A549 (cell line): ENCODE measurements at regions not wholly inside any gene's neighbourhood (a gene's known extent, or its start where the extent isn't known, plus 50 kb on each side); places are given as distances from the start of the nearest gene placed in this dataset.

Experiments used
- ATAC-seq, 2 experiments: fragments of 200-7000 bp in 1 of 2; fragments of >200 bp in 1 of 2; cut with Nextera tagmentation in 1 of 2; cut with Tn5 transposase in 1 of 2; 3 replicates each; pipeline versions ENCODE4 v1.8.0 to v1.9.1; 2018 to 2020; ENCODE audit warnings: mild to moderate bottlenecking in 1 of 2, moderate library complexity in 1 of 2
- CTCF ChIA-PET: fragments of 300-600 bp; sonication (Branson Sonifier 250); formaldehyde crosslinking; extraction: SDS; loops from one replicate; lab custom pipeline; 2021; ENCODE audit warnings: antibody characterized with exemption, inconsistent platforms; lab: Yijun Ruan, JAX
- POLR2A ChIA-PET: fragments of 350-600 bp; formaldehyde crosslinking; extraction: SDS; loops from one replicate; lab custom pipeline; 2021; ENCODE audit warnings: antibody characterized with exemption, inconsistent platforms; lab: Yijun Ruan, JAX
- DNase-seq, 2 experiments: peaks; one replicate each; pipeline versions ENCODE4 v3.0.0 to v3.0.0-alpha.2; 2011 to 2016; ENCODE audit warnings: low read depth in 1 of 2, low spot score in 1 of 2
- FAIRE-seq: peaks from 2 replicates; lab custom pipeline; 2011; peaks lifted over from hg19 to GRCh38; lab: Jason Lieb, UNC
- H3K27ac ChIP-seq, 2 experiments: fragments of >200 bp; sonication (Bioruptor Twin); formaldehyde crosslinking; 3 replicates each; pipeline ENCODE4 v1.5.1; 2016 to 2017
- H3K4me1 ChIP-seq: fragments of >200 bp; sonication (Bioruptor Twin); formaldehyde crosslinking; 3 replicates; pipeline ENCODE4 v1.6.1; 2016
- H3K4me2 ChIP-seq: fragments of >200 bp; sonication (Bioruptor Twin); formaldehyde crosslinking; 3 replicates; pipeline ENCODE4 v1.6.1; 2016
- H3K4me3 ChIP-seq: fragments of >200 bp; sonication (Bioruptor Twin); formaldehyde crosslinking; 3 replicates; pipeline ENCODE4 v1.5.1; 2016
- H3K9me3 ChIP-seq: fragments of >200 bp; sonication (Bioruptor Twin); formaldehyde crosslinking; 3 replicates; pipeline ENCODE4 v1.6.1; 2016
- CBX2 ChIP-seq: fragments of 200-600 bp; sonication (generic); IDR thresholded peaks from 2 replicates; pipeline ENCODE4 v1.6.1; 2016; ENCODE audit warnings: low read depth, mild to moderate bottlenecking, borderline replicate concordance
- CHD4 ChIP-seq: fragments of 200-600 bp; sonication (generic); IDR thresholded peaks from 2 replicates; pipeline ENCODE4 v1.6.1; 2016; ENCODE audit warnings: antibody characterized with exemption, mild to moderate bottlenecking, borderline replicate concordance
- EHF ChIP-seq: fragments of 250-450 bp; sonication (Bioruptor Pico); IDR thresholded peaks from 2 replicates; pipeline ENCODE4 v1.5.0; 2020; ENCODE audit warnings: mild to moderate bottlenecking
- FOXS1 ChIP-seq: fragments of 250-450 bp; sonication (Bioruptor Pico); IDR thresholded peaks from 2 replicates; pipeline ENCODE4 v1.5.0; 2020; ENCODE audit warnings: mild to moderate bottlenecking, moderate library complexity
- HOXA7 ChIP-seq: fragments of 250-450 bp; sonication (Bioruptor Pico); IDR thresholded peaks from 2 replicates; pipeline ENCODE4 v1.5.0; 2020; ENCODE audit warnings: mild to moderate bottlenecking, moderate library complexity
- HOXB13 ChIP-seq: fragments of 250-450 bp; sonication (Bioruptor Pico); IDR thresholded peaks from 2 replicates; pipeline ENCODE4 v1.5.0; 2020; ENCODE audit warnings: low read depth, mild to moderate bottlenecking, moderate library complexity
- JUN ChIP-seq, 2 experiments: fragments of >200 bp; sonication (Bioruptor Twin); formaldehyde crosslinking; IDR thresholded peaks; 2 replicates in 1 of 2; 3 replicates in 1 of 2; pipeline ENCODE4 v1.6.1; 2016 to 2017
- KDM1A ChIP-seq: fragments of 200-600 bp; sonication (generic); IDR thresholded peaks from 2 replicates; pipeline ENCODE4 v1.6.1; 2016; ENCODE audit warnings: low read depth, mild to moderate bottlenecking
- KDM5A ChIP-seq: fragments of 200-600 bp; sonication (generic); IDR thresholded peaks from 2 replicates; pipeline ENCODE4 v1.6.1; 2016; ENCODE audit warnings: antibody characterized with exemption, mild to moderate bottlenecking
- MAZ ChIP-seq: fragments of 150-350 bp; IDR thresholded peaks from 2 replicates; pipeline ENCODE4 v1.6.1; 2014; ENCODE audit warnings: antibody characterized with exemption, low read depth, low read length, borderline replicate concordance
- MYC ChIP-seq: IDR thresholded peaks from 2 replicates; pipeline ENCODE4 v1.6.1; 2012; ENCODE audit warnings: mild to moderate bottlenecking, inconsistent platforms, low read length, improper control_type of control experiment, borderline replicate concordance
- NPAS2 ChIP-seq: fragments of 250-450 bp; sonication (Bioruptor Pico); IDR thresholded peaks from 2 replicates; pipeline ENCODE4 v1.8.0; 2022; ENCODE audit warnings: mild to moderate bottlenecking, moderate library complexity, borderline replicate concordance
- POLR2A ChIP-seq: IDR thresholded peaks from 2 replicates; pipeline ENCODE4 v1.6.1; 2012; ENCODE audit warnings: mild to moderate bottlenecking, low read length
- POLR2AphosphoS2 ChIP-seq: conservative IDR thresholded peaks from 2 replicates; pipeline ENCODE4 v1.6.1; 2012; ENCODE audit warnings: low read length, improper control_type of control experiment, inconsistent platforms
- RARB ChIP-seq: fragments of 250-450 bp; sonication (Bioruptor Pico); IDR thresholded peaks from 2 replicates; pipeline ENCODE4 v1.8.0; 2021; ENCODE audit warnings: mild to moderate bottlenecking, moderate library complexity
- RCOR1 ChIP-seq: fragments of 150-350 bp; IDR thresholded peaks from 2 replicates; pipeline ENCODE4 v1.6.1; 2014; ENCODE audit warnings: antibody characterized with exemption, low read length, low read depth
- ZC3H11A ChIP-seq: fragments of 450-650 bp; IDR thresholded peaks from 2 replicates; pipeline ENCODE4 v1.6.1; 2014; ENCODE audit warnings: antibody characterized with exemption, mild to moderate bottlenecking
- ZFP36 ChIP-seq: fragments of 450-650 bp; IDR thresholded peaks from 2 replicates; pipeline ENCODE4 v1.6.1; 2014; ENCODE audit warnings: borderline replicate concordance; ENCODE audit not compliant: partially characterized antibody
- ZSCAN20 ChIP-seq: fragments of 250-450 bp; sonication (Bioruptor Pico); IDR thresholded peaks from 2 replicates; pipeline ENCODE4 v1.8.0; 2022; ENCODE audit warnings: mild to moderate bottlenecking, moderate library complexity
- WGBS: methylation state at CpG from one replicate; pipeline ENCODE4 v1.1.6; 2017; ENCODE audit errors: missing lambda C conversion rate; 5-methylcytosine and 5-hydroxymethylcytosine counted together
- TF ChIP-seq, protein P1 (sequence below): fragments of 200-600 bp; sonication (generic); IDR thresholded peaks from 2 replicates; pipeline ENCODE4 v1.6.1; 2016; ENCODE audit warnings: antibody characterized with exemption, mild to moderate bottlenecking, moderate library complexity
- TF ChIP-seq, protein P2 (sequence below): IDR thresholded peaks from 2 replicates; pipeline ENCODE4 v1.6.1; 2012

DNA sequence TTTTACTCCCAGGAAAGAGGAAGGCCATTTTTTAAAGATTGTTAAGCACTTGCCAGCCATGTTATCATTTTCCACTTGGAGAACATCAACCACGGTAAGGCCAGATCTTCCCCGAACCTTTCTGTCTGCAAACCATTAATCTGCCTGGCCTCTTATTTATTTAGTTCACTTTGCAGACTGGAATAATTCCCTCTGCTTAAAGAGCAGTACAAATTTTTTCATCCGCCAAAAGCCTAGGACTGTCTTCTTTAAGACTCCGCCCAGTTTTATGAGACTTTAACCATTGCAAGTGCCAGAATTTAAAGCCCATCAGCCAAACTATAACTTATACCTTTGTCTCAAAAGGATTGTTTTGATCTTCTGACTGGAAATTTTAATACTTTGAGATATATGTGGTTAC, 426.3 kb downstream of the KCTD12 start:
- WGBS = 72% methylated on average over 4 of the region's 4 CpGs
- DNase-seq (no peak), ATAC-seq (no peak), FAIRE-seq (no peak)
- CTCF ChIA-PET = no interaction called here
- POLR2A ChIA-PET = no interaction called here
- Histone ChIP-seq H3K9me3 (no peaks in the 10 kb centered on the region), H3K4me1 (no peaks in the 10 kb centered on the region), H3K4me3 (no peak overlapping the region), H3K4me2 (no peak overlapping the region), H3K27ac (no peak overlapping the region)
- TF ChIP-seq JUN (IDR thresholded peaks at IDR 0.05) = no peak
- no peak for TF ChIP-seq ZFP36
- TF ChIP-seq, protein P1, sequence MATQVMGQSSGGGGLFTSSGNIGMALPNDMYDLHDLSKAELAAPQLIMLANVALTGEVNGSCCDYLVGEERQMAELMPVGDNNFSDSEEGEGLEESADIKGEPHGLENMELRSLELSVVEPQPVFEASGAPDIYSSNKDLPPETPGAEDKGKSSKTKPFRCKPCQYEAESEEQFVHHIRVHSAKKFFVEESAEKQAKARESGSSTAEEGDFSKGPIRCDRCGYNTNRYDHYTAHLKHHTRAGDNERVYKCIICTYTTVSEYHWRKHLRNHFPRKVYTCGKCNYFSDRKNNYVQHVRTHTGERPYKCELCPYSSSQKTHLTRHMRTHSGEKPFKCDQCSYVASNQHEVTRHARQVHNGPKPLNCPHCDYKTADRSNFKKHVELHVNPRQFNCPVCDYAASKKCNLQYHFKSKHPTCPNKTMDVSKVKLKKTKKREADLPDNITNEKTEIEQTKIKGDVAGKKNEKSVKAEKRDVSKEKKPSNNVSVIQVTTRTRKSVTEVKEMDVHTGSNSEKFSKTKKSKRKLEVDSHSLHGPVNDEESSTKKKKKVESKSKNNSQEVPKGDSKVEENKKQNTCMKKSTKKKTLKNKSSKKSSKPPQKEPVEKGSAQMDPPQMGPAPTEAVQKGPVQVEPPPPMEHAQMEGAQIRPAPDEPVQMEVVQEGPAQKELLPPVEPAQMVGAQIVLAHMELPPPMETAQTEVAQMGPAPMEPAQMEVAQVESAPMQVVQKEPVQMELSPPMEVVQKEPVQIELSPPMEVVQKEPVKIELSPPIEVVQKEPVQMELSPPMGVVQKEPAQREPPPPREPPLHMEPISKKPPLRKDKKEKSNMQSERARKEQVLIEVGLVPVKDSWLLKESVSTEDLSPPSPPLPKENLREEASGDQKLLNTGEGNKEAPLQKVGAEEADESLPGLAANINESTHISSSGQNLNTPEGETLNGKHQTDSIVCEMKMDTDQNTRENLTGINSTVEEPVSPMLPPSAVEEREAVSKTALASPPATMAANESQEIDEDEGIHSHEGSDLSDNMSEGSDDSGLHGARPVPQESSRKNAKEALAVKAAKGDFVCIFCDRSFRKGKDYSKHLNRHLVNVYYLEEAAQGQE = no peak
- TF ChIP-seq MAZ = no peak
- TF ChIP-seq NPAS2 (CRISPR knock-in tag) = no peak
- TF ChIP-seq, protein P2, sequence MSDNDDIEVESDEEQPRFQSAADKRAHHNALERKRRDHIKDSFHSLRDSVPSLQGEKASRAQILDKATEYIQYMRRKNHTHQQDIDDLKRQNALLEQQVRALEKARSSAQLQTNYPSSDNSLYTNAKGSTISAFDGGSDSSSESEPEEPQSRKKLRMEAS = no peak
- TF ChIP-seq CBX2 = no peak
- no peak for TF ChIP-seq CHD4
- no peak for TF ChIP-seq FOXS1 (CRISPR knock-in tag)
- no peak for TF ChIP-seq POLR2AphosphoS2
- TF ChIP-seq RARB (CRISPR knock-in tag) = no peak
- TF ChIP-seq ZC3H11A = no peak
- TF ChIP-seq HOXB13 (CRISPR knock-in tag) = no peak
- TF ChIP-seq MYC = no peak
- no peak for TF ChIP-seq ZSCAN20
- TF ChIP-seq KDM5A = no peak

DNA sequence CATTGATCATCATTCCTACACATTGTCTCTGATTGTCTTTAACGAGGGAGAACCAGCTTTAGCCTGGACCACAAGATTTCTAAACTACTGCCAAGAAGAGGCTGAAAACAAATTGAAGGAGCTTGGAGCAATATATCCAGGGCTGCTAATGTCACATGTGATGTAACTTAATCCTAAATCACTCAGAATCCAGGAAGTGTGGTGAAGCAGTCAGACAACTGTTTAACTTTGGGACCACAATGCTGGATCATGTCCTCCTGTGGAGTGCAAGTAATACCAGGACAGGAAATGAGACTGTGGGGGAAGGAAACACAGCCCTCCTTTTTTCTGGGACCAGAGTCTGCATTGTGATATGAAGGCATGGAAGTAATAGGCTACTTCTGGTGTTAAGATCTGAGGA, 430.2 kb downstream of the KCTD12 start:
- Histone ChIP-seq H3K9me3 (no peaks in the 10 kb centered on the region; the same call in 2 of the 3 replicates), H3K4me2 (no peak overlapping the region), H3K4me1 (no peaks in the 10 kb centered on the region), H3K27ac (no peak overlapping the region), H3K4me3 (no peak overlapping the region)
- ChIA-PET CTCF (no interaction called here), POLR2A (no interaction called here)
- DNase-seq (no peak), ATAC-seq (no peak), FAIRE-seq (no peak)
- no peak for TF ChIP-seq EHF
- 6% methylated on average over 1 of the region's 1 CpG for WGBS

DNA sequence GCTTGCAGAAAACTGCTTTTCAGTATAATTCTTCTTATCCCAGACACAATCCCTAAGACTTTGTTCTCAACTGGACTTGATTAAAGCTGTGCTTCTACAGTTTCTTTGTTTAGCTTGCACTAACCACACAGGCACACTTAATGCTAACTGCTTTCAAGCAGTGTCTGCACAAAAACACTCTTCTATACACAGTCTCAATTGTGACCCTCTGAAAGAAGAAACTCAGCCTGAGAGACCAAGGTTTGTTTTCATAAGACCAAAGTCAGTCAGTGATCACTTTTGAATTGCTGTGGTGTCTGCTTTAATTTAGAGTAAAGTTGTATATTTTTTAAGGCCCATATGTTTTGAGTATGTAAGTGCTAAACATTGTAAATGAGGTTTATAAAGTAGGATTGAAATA, 431.2 kb downstream of the KCTD12 start:
- no peak for TF ChIP-seq FOXS1 (CRISPR knock-in tag)
- TF ChIP-seq JUN (IDR thresholded peaks at IDR 0.05) = no peak
- TF ChIP-seq KDM1A = no peak
- no peak for TF ChIP-seq ZSCAN20
- no peak for TF ChIP-seq POLR2A
- TF ChIP-seq RCOR1 = no peak
- no peak for TF ChIP-seq HOXA7 (CRISPR knock-in tag)
- POLR2A ChIA-PET = no interaction called here
- Histone ChIP-seq H3K27ac (no peak overlapping the region), H3K4me3 (no peak overlapping the region), H3K4me1 (no peaks in the 10 kb centered on the region), H3K4me2 (no peak overlapping the region), H3K9me3 (no peaks in the 10 kb centered on the region; the same call in 2 of the 3 replicates)
- DNase-seq = no peak
- CTCF ChIA-PET = no interaction called here
- FAIRE-seq = no peak
- no peak for ATAC-seq
